ENCODE measurements at regions not wholly inside any gene's neighbourhood (a gene's known extent, or its start where the extent isn't known, plus 50 kb on each side); places are given as distances from the start of the nearest gene placed in this dataset.

- Histone ChIP-seq H3K36me3 (ENCODE audit: insufficient read depth, low read length) (no peaks in the 10 kb centered on the region), H3K9me3 (ENCODE audit: insufficient read depth, low read depth, low read length) (no peaks in the 10 kb centered on the region), H3K4me2 (ENCODE audit: low read length) (no peak overlapping the region), H3K9ac (ENCODE audit: low read length) (no peak overlapping the region), H3K79me2 (ENCODE audit: insufficient read depth, low read length) (no peaks in the 10 kb centered on the region), H4K20me1 (ENCODE audit: insufficient read depth, low read length) (no peaks in the 10 kb centered on the region), H2AFZ (ENCODE audit: low read depth, low read length) (no peak overlapping the region), H3K4me3 (ENCODE audit: insufficient read depth, low read depth, low read length) (no peak overlapping the region), H3K27ac (ENCODE audit: low read depth, low read length) (no peak overlapping the region), H3K27me3 (ENCODE audit: insufficient read depth, low read length) (no peaks in the 10 kb centered on the region), H3K4me1 (ENCODE audit: insufficient read depth, low read length) (no peaks in the 10 kb centered on the region)
- H3K27me3 Mint-ChIP-seq (ENCODE audit: low read depth, unreplicated experiment): peaks cover 26% of the 10 kb centered on the region
- no peak for FAIRE-seq
- H3K4me3 Mint-ChIP-seq (ENCODE audit: unreplicated experiment): no peak overlapping the region
- H3K36me3 Mint-ChIP-seq (ENCODE audit: low read depth, unreplicated experiment): no peaks in the 10 kb centered on the region
- no peak for TF ChIP-seq CTCF (IDR thresholded peaks at IDR 0.05; ENCODE audit: insufficient read depth, low read depth, low read length)
- TF ChIP-seq EZH2 (IDR thresholded peaks at IDR 0.05; ENCODE audit: insufficient read depth, low read length): no peak
- no peaks in the 10 kb centered on the region for H3K4me1 Mint-ChIP-seq (ENCODE audit: low read depth, unreplicated experiment)
- DNase-seq (ENCODE audit: low read depth): no peak
- H3K9me3 Mint-ChIP-seq (ENCODE audit: unreplicated experiment): peaks cover 7% of the 10 kb centered on the region
- H3K27ac Mint-ChIP-seq (ENCODE audit: unreplicated experiment): no peak overlapping the region
These were observed 205.2 kb downstream of the ERMARD start for GRCh38 chr6:169956580-169956979.

GRCh38 chr6:169955731-169956437 is 204.5 kb downstream of the ERMARD start:
- Mint-ChIP-seq H3K9me3 (ENCODE audit: unreplicated experiment) (peaks cover 7% of the 10 kb centered on the region), H3K27me3 (ENCODE audit: low read depth, unreplicated experiment) (peaks cover 22% of the 10 kb centered on the region), H3K4me1 (ENCODE audit: low read depth, unreplicated experiment) (no peaks in the 10 kb centered on the region), H3K4me3 (ENCODE audit: unreplicated experiment) (no peak overlapping the region), H3K36me3 (ENCODE audit: low read depth, unreplicated experiment) (no peaks in the 10 kb centered on the region), H3K27ac (ENCODE audit: unreplicated experiment) (no peak overlapping the region)
- no peak overlapping the region for H3K27ac ChIP-seq (ENCODE audit: low read depth, low read length)
- no peak overlapping the region for H3K4me2 ChIP-seq (ENCODE audit: low read length)
- H3K9me3 ChIP-seq (ENCODE audit: insufficient read depth, low read depth, low read length): no peaks in the 10 kb centered on the region
- no peaks in the 10 kb centered on the region for H4K20me1 ChIP-seq (ENCODE audit: insufficient read depth, low read length)
- TF ChIP-seq EZH2 (IDR thresholded peaks at IDR 0.05; ENCODE audit: insufficient read depth, low read length) (no peak), CTCF (IDR thresholded peaks at IDR 0.05; ENCODE audit: insufficient read depth, low read depth, low read length) (no peak)
- no peaks in the 10 kb centered on the region for H3K79me2 ChIP-seq (ENCODE audit: insufficient read depth, low read length)
- DNase-seq (ENCODE audit: low read depth) (no peak), FAIRE-seq (no peak)
- no peaks in the 10 kb centered on the region for H3K27me3 ChIP-seq (ENCODE audit: insufficient read depth, low read length)
- no peaks in the 10 kb centered on the region for H3K4me1 ChIP-seq (ENCODE audit: insufficient read depth, low read length)
- H3K9ac ChIP-seq (ENCODE audit: low read length): no peak overlapping the region
- no peak overlapping the region for H3K4me3 ChIP-seq (ENCODE audit: insufficient read depth, low read depth, low read length)
- no peaks in the 10 kb centered on the region for H3K36me3 ChIP-seq (ENCODE audit: insufficient read depth, low read length)
- no peak overlapping the region for H2AFZ ChIP-seq (ENCODE audit: low read depth, low read length)

DNA sequence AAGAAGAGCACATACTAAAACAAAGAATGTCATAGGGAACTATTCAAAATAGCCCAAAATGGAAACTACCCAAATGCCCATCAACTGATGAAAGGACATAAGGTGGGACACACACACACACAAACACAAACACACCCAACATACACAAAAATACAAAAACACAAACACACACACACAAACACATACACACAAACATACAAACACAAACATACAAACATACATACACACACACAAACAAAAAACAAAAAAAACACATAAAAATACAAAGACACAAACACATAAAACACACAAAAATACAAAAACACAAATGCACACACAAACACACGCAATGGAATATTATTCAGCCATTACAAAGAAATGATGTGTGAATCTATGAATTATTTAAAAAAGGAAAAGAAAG is 203.6 kb downstream of the ERMARD start:
- H3K27ac Mint-ChIP-seq (ENCODE audit: unreplicated experiment): no peak overlapping the region
- FAIRE-seq (no peak), DNase-seq (ENCODE audit: low read depth) (no peak)
- Histone ChIP-seq H3K9ac (ENCODE audit: low read length) (no peak overlapping the region), H3K4me1 (ENCODE audit: insufficient read depth, low read length) (no peaks in the 10 kb centered on the region), H3K4me2 (ENCODE audit: low read length) (no peak overlapping the region), H2AFZ (ENCODE audit: low read depth, low read length) (no peak overlapping the region), H3K27me3 (ENCODE audit: insufficient read depth, low read length) (no peaks in the 10 kb centered on the region), H3K36me3 (ENCODE audit: insufficient read depth, low read length) (no peaks in the 10 kb centered on the region), H3K9me3 (ENCODE audit: insufficient read depth, low read depth, low read length) (no peaks in the 10 kb centered on the region), H3K79me2 (ENCODE audit: insufficient read depth, low read length) (no peaks in the 10 kb centered on the region), H3K4me3 (ENCODE audit: insufficient read depth, low read depth, low read length) (no peak overlapping the region), H3K27ac (ENCODE audit: low read depth, low read length) (no peak overlapping the region), H4K20me1 (ENCODE audit: insufficient read depth, low read length) (no peaks in the 10 kb centered on the region)
- H3K36me3 Mint-ChIP-seq (ENCODE audit: low read depth, unreplicated experiment): no peaks in the 10 kb centered on the region
- H3K9me3 Mint-ChIP-seq (ENCODE audit: unreplicated experiment): peaks cover 7% of the 10 kb centered on the region
- peaks cover 21% of the 10 kb centered on the region for H3K27me3 Mint-ChIP-seq (ENCODE audit: low read depth, unreplicated experiment)
- TF ChIP-seq EZH2 (IDR thresholded peaks at IDR 0.05; ENCODE audit: insufficient read depth, low read length): no peak
- no peak for TF ChIP-seq CTCF (IDR thresholded peaks at IDR 0.05; ENCODE audit: insufficient read depth, low read depth, low read length)
- H3K4me1 Mint-ChIP-seq (ENCODE audit: low read depth, unreplicated experiment): no peaks in the 10 kb centered on the region
- no peak overlapping the region for H3K4me3 Mint-ChIP-seq (ENCODE audit: unreplicated experiment)

All from astrocyte (in vitro differentiated cells and primary cell).